UCSD-AML1 (cell line): ENCODE measurements at regions not wholly inside any gene's neighbourhood (a gene's known extent, or its start where the extent isn't known, plus 50 kb on each side); places are given as distances from the start of the nearest gene placed in this dataset.
A peak's percentile ranks its signal among the peaks of the same experiment; 100 is the strongest.
"Not testable (repeated sequence)": the region's sequence is repeated elsewhere in the genome, so short reads cannot be mapped to it uniquely, and the experiment has no call there.

ENCODE experiments used
- DNase-seq: peaks from one replicate; lab custom pipeline; 2025; ENCODE audit not compliant: unreplicated experiment; lab: John Stamatoyannopoulos, UW

GRCh38 chr1:101185421-101185820 lies 51.4 kb upstream of the S1PR1 start:
- DNase-seq, result no peak

GRCh38 chr1:101183388-101183699 lies 53.5 kb upstream of the S1PR1 start:
- no peak for DNase-seq

GRCh38 chr1:101182627-101183387 lies 54.0 kb upstream of the S1PR1 start:
- DNase-seq, result no peak

GRCh38 chr1:101181930-101182329 lies 54.9 kb upstream of the S1PR1 start:
- peak; percentile 19 for DNase-seq

- DNase-seq, result no peak
Observed at GRCh38 chr1:101178688-101179491, 57.9 kb upstream of the S1PR1 start.

- no peak for DNase-seq
Observed at GRCh38 chr1:101178341-101178687, 58.5 kb upstream of the S1PR1 start.

- DNase-seq, result no peak
Observed at GRCh38 chr1:101175886-101176285, 60.9 kb upstream of the S1PR1 start.

- DNase-seq, result no peak
Observed at GRCh38 chr1:101175466-101175865, 61.4 kb upstream of the S1PR1 start.

GRCh38 chr1:101174722-101175121 lies 62.1 kb upstream of the S1PR1 start:
- DNase-seq, result no peak

- DNase-seq, result not testable (repeated sequence)
Observed at GRCh38 chr1:101174298-101174697, 62.5 kb upstream of the S1PR1 start.

- DNase-seq, result no peak
Observed at GRCh38 chr1:101170506-101171050, 66.2 kb upstream of the S1PR1 start.

GRCh38 chr1:101167891-101168290 lies 68.9 kb upstream of the S1PR1 start:
- no peak for DNase-seq

GRCh38 chr1:101166583-101167120 lies 70.2 kb upstream of the S1PR1 start:
- DNase-seq, result no peak

GRCh38 chr1:101165954-101166353 lies 70.9 kb upstream of the S1PR1 start:
- no peak for DNase-seq

GRCh38 chr1:101165532-101165931 lies 71.3 kb upstream of the S1PR1 start:
- DNase-seq, result no peak

GRCh38 chr1:101164776-101165175 lies 72.0 kb upstream of the S1PR1 start:
- no peak for DNase-seq

GRCh38 chr1:101162736-101163735 lies 73.8 kb upstream of the S1PR1 start:
- no peak for DNase-seq

- DNase-seq, result no peak
Observed at GRCh38 chr1:101162300-101162699, 74.5 kb upstream of the S1PR1 start.

- no peak for DNase-seq
Observed at GRCh38 chr1:101161619-101162018, 75.2 kb upstream of the S1PR1 start.

GRCh38 chr1:101158424-101158823 lies 78.4 kb upstream of the S1PR1 start:
- no peak for DNase-seq

- DNase-seq, result no peak
Observed at GRCh38 chr1:101154547-101154946, 82.3 kb upstream of the S1PR1 start.
